GM20000 (cell line): ENCODE measurements at regions not wholly inside any gene's neighbourhood (a gene's known extent, or its start where the extent isn't known, plus 50 kb on each side); places are given as distances from the start of the nearest gene placed in this dataset.
"Not testable (repeated sequence)": the region's sequence is repeated elsewhere in the genome, so short reads cannot be mapped to it uniquely, and the experiment has no call there.

ENCODE experiments used
- DNase-seq: peaks from one replicate; pipeline ENCODE4 v3.0.0; 2012; ENCODE audit warnings: low spot score
- CTCF ChIP-seq: IDR thresholded peaks from 2 replicates; pipeline ENCODE4 v1.5.1; 2012; ENCODE audit warnings: mild to moderate bottlenecking, control low read depth; ENCODE audit errors: extremely low read depth, missing control alignments

DNA sequence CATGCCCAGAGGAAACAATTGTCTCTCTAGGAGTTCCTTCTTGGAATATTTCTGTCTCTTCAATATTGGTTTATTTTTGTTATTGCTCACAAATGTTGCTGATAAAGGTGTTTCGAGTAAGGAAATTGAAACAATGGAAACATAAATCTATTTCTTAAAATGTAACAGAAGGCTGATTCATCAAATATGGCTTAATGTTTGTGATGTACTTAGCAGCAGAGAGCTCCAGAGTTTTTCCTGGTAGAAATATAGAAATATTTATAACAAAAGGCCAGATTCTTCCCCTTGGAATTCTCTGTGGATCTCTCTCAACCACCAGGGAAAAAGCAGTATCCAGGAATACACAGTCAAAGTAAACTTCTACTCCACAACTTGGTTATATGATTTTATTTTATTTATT lies 149.2 kb upstream of the LRIG3 start:
- no peak for DNase-seq
- no peak for TF ChIP-seq CTCF

DNA sequence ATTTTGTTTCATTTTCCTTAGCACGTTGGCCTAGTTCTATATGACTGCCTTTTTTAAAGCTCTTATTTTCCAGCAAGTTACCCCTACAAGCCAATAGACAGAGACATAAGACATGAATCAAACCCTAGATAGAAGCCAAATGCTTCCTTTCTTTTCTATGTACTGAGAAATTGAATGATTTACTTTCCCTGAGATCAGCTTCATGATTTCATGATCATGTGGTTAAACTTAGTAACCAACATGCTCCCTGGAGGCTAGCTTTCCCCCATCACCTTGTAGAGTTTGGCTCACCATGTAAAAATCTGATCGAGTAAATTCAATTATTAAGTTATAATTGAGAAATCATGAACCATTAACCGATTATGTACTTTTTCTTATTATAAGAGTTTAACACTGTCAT lies 148.1 kb upstream of the LRIG3 start:
- DNase-seq: no peak
- no peak for TF ChIP-seq CTCF

- TF ChIP-seq CTCF: no peak
- DNase-seq: no peak
Observed at GRCh38 chr12:59067083-59067482, 146.8 kb upstream of the LRIG3 start.

DNA sequence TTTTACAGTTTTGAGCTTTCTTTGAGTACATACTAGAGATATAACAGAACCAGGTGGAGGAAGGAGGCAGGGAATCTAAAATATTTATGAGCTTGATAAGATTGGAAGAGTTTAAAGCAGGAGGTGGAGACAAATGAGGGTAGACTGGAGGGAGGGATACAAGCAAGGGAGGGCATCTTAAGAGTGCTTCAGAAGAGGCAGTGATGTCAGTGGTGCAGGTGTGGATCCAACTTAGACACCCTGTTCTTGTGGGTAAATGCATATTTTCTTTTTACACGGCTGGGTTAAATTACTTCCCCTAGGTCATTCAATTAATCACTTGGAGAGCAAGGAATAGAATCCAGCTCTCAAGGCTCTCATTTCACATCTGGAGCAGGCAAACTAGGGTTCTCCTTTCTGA lies 146.1 kb upstream of the LRIG3 start:
- DNase-seq: no peak
- TF ChIP-seq CTCF: no peak

DNA sequence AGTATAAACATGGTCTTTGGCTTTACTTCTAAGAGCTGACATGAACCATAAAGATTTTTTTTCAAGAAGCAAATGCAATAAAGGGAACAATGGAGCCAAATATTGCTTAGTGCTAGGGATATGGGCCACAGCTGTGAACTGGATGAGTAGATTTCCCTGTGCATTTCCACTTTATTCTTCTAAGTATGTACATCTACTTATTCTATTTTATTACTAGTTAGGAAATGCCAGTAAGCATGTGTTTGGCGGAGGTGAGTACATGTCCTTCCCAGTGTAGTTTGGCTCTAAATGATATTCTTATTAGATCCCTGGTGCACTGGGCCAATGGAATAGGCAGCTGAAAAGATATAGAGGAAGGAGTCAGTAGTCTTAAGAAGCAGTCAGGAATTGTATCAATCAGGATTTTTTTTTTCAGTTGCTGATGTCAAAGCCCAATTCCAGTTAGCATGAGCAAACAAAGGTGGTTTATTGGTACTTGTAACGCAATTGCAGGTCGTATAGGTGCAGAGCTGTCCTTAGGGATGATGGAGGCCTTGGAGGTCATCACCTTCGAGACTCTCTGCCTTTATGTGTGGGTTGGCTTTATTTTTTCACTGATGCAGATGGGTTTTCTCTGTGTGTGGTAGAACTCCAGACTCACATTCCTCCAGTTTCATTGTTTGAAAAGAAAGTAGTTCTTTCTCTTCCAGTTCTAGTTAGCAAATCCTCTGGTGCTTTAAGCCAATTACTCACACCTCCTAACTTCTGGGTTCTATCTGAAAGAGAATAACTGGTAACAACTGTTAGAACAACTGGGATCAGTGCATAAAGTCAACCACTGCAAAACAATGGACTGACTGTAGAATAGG lies 139.0 kb upstream of the LRIG3 start:
- no peak for TF ChIP-seq CTCF
- no peak for DNase-seq

DNA sequence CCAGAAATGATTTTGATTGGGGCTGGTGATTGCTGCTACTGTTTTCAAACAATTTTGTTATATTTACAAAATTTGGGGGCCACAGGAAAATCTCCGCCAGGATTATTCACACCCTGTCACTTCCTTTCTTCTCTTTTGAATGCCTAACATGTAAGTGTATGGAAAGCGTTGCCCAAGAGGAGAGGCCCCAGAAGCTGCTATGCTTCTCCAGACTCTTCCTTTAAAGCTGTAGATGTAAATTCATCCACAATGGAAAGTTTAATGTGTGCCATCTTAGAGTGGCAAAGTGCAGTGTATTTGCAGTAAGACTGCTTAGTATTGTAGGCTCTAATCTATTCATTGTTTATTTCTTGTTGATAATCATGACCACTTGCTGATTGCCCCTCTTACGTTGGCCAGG lies 136.7 kb upstream of the LRIG3 start:
- TF ChIP-seq CTCF: no peak
- no peak for DNase-seq

DNA sequence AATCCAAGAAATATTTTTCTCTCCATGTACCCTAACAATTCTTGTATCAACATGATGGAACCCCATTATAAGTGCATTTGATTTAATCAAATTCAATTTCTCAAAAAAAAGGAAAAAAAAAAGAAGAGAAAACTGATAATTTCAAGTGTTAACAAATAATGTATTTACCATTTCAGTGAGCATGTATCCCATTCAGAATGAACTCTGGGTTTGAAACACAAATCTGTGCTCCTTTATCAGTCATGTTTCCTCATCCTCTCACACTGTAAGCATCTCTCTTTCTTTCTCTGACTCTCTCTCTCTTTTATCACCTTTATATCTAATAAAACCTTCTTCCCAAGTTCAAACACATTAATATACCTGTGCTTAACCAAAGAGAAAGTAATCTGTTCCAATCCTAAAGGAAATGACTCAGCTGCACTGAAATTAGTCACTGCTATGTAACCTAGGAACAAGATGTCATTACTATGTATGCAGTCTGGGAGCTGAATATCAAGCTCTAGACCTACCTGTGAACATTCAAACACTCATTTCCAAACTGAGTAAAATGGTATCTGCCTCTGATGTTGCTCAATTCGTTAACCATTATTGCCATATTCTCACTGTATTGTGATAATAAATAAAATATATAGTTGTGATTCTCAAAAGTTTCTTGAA lies 135.0 kb upstream of the LRIG3 start:
- TF ChIP-seq CTCF: no peak
- no peak for DNase-seq

GRCh38 chr12:59053266-59053899 lies 133.1 kb upstream of the LRIG3 start:
- DNase-seq: not testable (repeated sequence)
